ENCODE measurements at regions not wholly inside any gene's neighbourhood (a gene's known extent, or its start where the extent isn't known, plus 50 kb on each side); places are given as distances from the start of the nearest gene placed in this dataset.
"Not testable (repeated sequence)": the region's sequence is repeated elsewhere in the genome, so short reads cannot be mapped to it uniquely, and the experiment has no call there.

DNA sequence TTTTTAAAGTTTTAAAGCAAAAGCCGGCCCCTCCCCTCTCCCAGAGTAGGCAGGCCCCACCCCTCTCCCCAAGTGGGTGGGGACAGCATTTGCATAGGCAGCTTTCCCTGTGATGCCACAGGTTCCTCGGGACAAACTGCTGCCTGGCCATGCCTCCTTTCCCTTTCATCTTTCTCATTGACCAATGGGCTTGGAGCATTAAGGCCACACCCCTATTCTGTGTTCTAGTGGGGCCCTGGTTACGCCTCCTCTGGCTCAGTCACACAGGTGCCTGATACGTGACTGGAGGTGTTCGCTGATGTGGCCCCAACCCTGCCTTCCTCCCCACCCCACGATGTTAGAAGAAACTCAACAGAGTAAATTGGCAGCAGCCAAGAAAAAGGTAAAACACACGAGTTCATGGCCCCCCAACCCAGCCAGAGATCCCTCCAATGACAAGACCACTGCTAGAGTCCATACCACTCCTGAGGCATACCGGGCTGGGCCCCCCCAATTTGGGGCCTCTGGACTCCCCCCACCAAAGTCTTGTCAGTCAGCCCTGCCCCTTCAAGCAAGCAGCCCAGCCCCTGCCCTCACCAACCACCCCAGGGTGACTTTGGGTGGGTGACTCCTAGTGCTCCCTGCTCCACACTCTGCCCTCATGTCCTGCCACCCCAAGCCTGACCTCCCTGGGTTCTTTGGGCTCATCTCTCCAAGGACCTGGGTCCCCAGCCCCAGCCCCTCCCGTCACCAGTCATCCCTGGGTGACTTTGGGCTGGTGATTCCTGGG, 62.8 kb upstream of the CSPG4 start:
- no peaks in the 10 kb centered on the region for H3K36me3 Mint-ChIP-seq (ENCODE audit: low read depth)
- CTCF ChIA-PET, result no interaction called here
- H3K4me1 Mint-ChIP-seq, result peaks cover 11% of the 10 kb centered on the region
- H3K27me3 Mint-ChIP-seq, result peaks cover 15% of the 10 kb centered on the region
- H3K27ac Mint-ChIP-seq, result no peak overlapping the region
- no peaks in the 10 kb centered on the region for H3K9me3 Mint-ChIP-seq
- no peak overlapping the region for H3K4me3 Mint-ChIP-seq
- POLR2A ChIA-PET, result no interaction called here
- DNase-seq, result no peak

DNA sequence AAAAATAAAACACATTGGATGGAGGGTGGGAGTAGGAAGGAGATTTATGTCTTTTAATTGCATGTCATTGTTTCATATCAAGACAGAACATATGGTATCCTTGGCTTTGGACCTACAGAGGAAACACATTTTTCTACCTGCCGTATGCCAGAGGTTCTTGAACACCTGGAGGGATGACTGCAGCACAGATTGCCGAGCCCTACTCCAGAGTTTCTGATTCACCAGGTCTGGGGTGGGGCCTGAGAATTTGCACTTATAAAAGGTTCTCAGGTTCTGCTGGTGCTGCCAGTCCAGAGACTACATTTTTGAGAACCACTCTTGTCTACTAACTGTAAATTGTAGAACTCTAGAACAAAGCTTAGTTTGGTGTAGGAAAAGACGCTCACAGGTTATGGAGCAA, 61.3 kb upstream of the CSPG4 start:
- POLR2A ChIA-PET; H3K27ac Mint-ChIP-seq; CTCF ChIA-PET; H3K4me3 Mint-ChIP-seq; H3K27me3 Mint-ChIP-seq; DNase-seq; H3K36me3 Mint-ChIP-seq (ENCODE audit: low read depth); H3K9me3 Mint-ChIP-seq: not testable (repeated sequence)
- peaks cover 11% of the 10 kb centered on the region for H3K4me1 Mint-ChIP-seq

DNA sequence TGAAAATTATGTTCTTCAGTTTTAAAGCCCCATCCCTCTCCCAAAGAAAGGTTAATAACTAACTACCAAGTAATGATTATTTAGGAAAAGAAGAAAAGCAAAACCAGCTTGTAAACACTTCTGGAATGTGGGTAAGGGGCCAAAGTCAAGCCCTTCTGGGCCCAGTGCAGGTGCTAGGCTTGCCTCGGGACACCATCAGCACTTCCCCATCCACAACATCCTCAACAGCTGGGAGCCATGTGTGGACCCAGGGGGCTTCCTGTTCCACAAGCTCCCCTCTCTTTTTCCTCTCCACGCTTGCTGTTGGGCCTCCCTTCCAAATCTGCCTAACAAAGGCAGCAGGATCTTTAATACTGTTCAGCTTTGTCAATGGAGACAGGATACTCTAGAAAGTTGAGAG, 58.4 kb upstream of the CSPG4 start:
- POLR2A ChIA-PET, result not testable (repeated sequence)

DNA sequence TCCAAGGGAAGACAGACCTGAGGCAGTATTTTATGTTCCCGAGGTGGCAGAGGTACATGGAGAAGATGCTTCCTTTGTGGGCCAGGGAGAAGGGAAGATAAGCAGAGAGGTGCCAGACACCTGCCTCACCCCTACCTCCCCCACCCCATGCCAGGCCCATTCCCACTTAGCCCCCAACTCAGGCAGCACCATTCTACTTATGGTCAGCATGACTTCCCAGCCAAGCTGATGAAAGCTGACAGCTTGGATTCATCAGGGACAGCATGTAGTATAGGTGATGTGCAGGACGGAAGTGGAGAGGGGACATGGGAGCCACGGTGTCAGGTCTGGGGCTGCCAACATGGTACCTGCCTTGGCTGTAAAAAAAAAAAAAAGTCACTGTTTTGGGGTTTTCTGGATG, 57.5 kb upstream of the CSPG4 start:
- Mint-ChIP-seq H3K4me1 (no peaks in the 10 kb centered on the region), H3K27me3 (peaks cover 4% of the 10 kb centered on the region), H3K27ac (no peak overlapping the region), H3K9me3 (no peaks in the 10 kb centered on the region), H3K4me3 (no peak overlapping the region), H3K36me3 (ENCODE audit: low read depth) (no peaks in the 10 kb centered on the region)
- DNase-seq, result no peak
- ChIA-PET CTCF (interaction anchor here (1.0 to 2.0 kb wide), 2 partner anchors 37 to 42 kb away, joined by 3 to 4 read pairs; no protein-coding TSS in a partner anchor), POLR2A (interaction anchor here (0.6 kb wide), 1 partner anchor 20 kb away, joined by 3 read pairs; no protein-coding TSS in a partner anchor)

More for the DNA sequence above, 58.4 kb upstream of the CSPG4 start:
- H3K4me3 Mint-ChIP-seq; H3K9me3 Mint-ChIP-seq; H3K27ac Mint-ChIP-seq; H3K36me3 Mint-ChIP-seq (ENCODE audit: low read depth); H3K4me1 Mint-ChIP-seq; DNase-seq; H3K27me3 Mint-ChIP-seq: not testable (repeated sequence)
- CTCF ChIA-PET, result interaction anchor here (1.0 to 2.0 kb wide), 2 partner anchors 38 to 43 kb away, joined by 3 to 4 read pairs; no protein-coding TSS in a partner anchor

DNA sequence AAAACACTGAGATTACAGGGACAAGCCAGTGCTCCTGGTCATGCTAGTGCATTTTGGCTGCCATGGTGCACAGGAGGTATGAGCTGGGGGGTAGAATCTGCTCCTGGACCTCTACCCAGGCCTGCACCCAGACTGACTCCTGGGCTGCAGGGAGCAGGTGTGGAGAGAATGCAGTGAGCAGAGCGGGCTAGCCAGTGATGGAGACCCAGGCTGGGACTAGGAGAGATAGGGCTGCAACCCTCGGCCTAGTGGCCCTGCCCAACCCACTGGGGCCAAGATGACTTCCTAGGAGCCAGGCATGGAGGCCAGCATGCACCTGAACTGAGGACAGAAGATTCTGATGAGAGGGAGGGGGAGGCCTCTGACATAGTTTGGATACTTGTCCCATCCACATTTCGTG, 55.9 kb upstream of the CSPG4 start:
- H3K4me1 Mint-ChIP-seq; H3K4me3 Mint-ChIP-seq; POLR2A ChIA-PET; H3K36me3 Mint-ChIP-seq (ENCODE audit: low read depth); H3K9me3 Mint-ChIP-seq; H3K27me3 Mint-ChIP-seq; CTCF ChIA-PET; H3K27ac Mint-ChIP-seq; DNase-seq: not testable (repeated sequence)

DNA sequence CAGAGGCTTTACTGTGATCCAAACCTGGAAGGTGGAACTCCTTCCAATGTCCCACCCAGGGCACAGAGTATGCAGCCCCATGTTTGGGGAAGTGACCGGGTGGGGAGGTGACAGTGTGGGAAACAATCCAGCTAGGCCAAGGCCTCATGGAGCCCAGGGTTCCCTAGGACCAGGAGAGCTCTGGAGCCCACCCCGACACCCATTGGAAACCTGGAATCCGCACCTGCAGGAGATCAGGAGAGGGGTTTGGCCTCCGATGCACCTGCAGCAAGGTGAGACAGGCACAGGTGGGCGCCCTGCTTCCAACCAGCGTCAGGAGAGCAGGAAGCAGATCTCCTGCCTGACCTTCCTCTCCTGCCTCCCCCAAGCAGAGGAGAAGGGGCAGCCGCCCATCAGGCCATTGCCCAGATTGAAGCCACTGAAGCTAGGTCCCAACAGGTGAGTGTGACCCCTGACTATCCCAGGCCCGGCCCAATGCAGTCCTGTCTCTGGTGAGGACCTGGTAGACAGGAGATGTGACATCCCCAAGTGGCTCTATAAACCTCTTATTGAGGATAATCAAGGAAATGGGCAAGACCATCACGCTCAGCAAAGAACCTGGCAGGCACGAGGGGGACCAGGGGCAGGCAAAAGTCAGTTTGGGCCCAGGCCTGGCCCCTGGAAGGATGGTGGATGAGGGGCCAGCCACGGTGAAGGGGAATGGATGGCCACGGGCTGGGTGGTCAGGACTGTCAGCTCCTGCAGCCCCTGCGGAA, 53.1 kb upstream of the CSPG4 start:
- CTCF ChIA-PET; H3K36me3 Mint-ChIP-seq (ENCODE audit: low read depth); H3K4me3 Mint-ChIP-seq: not testable (repeated sequence)

DNA sequence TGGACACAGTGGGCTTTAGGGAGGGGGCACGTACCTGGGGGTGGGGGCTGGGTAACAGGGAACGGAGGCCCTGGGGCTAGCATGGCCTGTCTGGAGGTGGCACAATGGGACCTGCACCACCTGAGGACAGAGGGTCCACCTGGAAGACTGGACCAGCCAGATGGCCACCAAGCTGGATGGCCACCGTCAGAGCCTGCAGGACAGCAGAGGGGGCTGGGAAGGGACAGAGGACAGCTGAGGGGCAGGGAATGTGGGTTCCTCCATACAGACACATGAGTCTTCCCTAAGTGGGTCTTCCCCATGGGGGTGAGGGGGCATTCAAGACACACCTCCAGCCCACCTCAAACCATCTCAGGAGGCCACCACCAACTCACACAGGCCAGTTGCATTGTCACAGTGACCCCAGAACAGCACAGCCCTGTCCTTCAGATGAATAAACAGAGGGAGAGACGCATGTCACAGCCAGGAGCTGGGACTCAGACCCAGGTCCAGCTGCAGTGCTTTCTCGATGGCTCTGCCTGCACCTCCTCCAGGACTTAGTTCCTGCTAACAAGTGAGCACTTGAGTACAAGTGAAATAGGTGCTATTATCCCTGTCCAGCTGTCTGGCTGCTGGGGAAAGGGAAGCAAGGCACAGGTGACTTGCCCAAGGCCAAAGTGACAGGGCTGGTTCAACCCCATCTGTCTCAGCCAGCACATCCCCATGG, 52.4 kb upstream of the CSPG4 start:
- H3K4me3 Mint-ChIP-seq; CTCF ChIA-PET; POLR2A ChIA-PET; H3K36me3 Mint-ChIP-seq (ENCODE audit: low read depth); H3K27ac Mint-ChIP-seq; H3K4me1 Mint-ChIP-seq; H3K9me3 Mint-ChIP-seq; H3K27me3 Mint-ChIP-seq; DNase-seq: not testable (repeated sequence)

More for the DNA sequence above, 53.1 kb upstream of the CSPG4 start:
- H3K4me1 Mint-ChIP-seq, H3K27me3 Mint-ChIP-seq, DNase-seq, POLR2A ChIA-PET, H3K27ac Mint-ChIP-seq, H3K9me3 Mint-ChIP-seq: not testable (repeated sequence)

DNA sequence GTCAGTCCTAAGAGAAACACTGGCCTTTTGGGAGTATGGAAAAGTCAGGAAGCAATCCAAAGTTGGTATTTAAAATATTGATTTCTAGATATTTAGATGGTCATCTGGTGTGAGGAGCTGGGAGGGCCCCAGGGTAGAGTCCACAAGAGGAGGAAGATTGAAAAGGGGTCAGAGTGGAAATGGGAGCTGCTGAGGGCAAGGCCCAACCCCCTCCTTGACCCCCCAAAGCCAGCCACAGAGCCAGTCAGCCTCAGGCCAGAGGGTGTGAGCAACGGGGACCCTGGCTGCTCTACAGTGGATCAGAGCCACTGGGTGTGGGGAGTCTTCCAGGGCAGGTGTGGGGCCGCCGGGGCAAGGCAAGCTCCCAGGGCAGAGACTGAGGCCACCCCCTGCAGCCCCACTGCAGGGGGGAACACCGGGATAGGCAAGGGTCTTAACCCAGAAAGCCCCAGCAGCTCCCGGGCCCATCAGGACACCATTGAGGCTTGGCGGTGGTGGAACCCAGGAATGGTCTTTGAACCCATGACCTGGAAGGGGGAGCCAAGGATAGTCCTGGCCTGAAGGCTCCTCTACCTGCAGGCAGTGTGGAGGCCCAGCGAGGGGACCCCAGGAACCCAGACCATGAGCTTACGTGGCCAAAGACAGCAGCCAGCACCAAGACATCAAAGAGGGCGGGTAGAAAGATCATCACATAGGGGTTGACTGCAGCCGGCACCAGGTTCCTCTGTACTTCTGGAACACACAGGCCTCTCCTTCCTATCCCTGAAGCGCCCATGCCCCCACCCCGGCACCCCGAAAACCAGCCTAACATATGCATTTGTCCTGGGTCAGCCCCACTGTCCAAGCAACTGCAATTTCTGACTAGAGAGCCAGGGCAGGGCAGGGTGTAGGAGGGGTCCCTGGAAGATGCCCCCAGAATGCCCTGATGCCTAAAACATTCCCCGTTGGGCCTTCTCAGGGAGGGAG, 51.3 kb upstream of the CSPG4 start:
- H3K4me1 Mint-ChIP-seq; H3K9me3 Mint-ChIP-seq; H3K27me3 Mint-ChIP-seq; CTCF ChIA-PET; H3K4me3 Mint-ChIP-seq; POLR2A ChIA-PET; H3K36me3 Mint-ChIP-seq (ENCODE audit: low read depth); DNase-seq; H3K27ac Mint-ChIP-seq: not testable (repeated sequence)

DNA sequence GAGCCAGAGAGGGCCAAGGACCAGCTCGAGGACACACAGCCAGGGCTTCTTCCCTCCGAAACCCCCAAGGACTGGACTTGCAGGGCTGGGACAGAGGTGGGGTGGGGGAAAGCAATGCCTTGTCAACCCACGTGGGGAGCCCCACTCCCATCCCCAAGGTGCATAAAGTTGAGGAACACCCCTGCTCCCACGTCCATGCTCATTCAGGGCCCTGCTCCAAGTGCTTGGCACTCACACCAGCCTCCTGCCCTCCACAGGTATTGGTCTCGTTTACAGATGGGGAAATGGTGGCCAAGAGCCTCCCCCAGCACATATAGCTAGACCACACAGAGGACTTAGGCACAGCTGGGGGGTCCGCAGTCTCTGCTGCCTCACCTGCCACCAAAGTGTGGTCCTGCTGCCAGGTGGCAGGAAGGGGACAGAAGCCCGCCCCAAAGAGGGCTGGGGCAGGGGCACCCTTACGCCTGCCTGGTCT, 50.5 kb upstream of the CSPG4 start:
- H3K36me3 Mint-ChIP-seq (ENCODE audit: low read depth), result no peaks in the 10 kb centered on the region
- ChIA-PET CTCF (no interaction called here), POLR2A (no interaction called here)
- H3K4me3 Mint-ChIP-seq, result no peak overlapping the region
- peaks cover 11% of the 10 kb centered on the region for H3K4me1 Mint-ChIP-seq
- H3K9me3 Mint-ChIP-seq, result no peaks in the 10 kb centered on the region
- H3K27me3 Mint-ChIP-seq, result no peaks in the 10 kb centered on the region
- DNase-seq, result no peak
- H3K27ac Mint-ChIP-seq, result no peak overlapping the region
